Muscle of leg (tissue), 3 donors: ENCODE measurements at regions not wholly inside any gene's neighbourhood (a gene's known extent, or its start where the extent isn't known, plus 50 kb on each side); places are given as distances from the start of the nearest gene placed in this dataset.

Experiments
- DNase-seq: peaks from one replicate; pipeline ENCODE4 v3.0.0; 2013
- H3K27ac ChIP-seq: one replicate; pipeline ENCODE4 v1.5.1; 2013; ENCODE audit warnings: mild to moderate bottlenecking, low read length, control low read depth
- H3K27me3 ChIP-seq: one replicate; pipeline ENCODE4 v1.6.1; 2013; ENCODE audit warnings: low read length; ENCODE audit not compliant: control insufficient read depth, insufficient read depth
- H3K36me3 ChIP-seq: one replicate; pipeline ENCODE4 v1.6.1; 2013; ENCODE audit warnings: low read length; ENCODE audit not compliant: control insufficient read depth, insufficient read depth
- H3K4me1 ChIP-seq: one replicate; pipeline ENCODE4 v1.6.1; 2013; ENCODE audit warnings: low read length; ENCODE audit not compliant: control insufficient read depth, insufficient read depth
- H3K4me3 ChIP-seq: one replicate; pipeline ENCODE4 v1.5.1; 2013; ENCODE audit warnings: low read length, control low read depth
- H3K9me3 ChIP-seq: replicated peaks from 2 replicates; pipeline ENCODE4 v1.6.1; 2013; ENCODE audit warnings: low read depth, low read length; ENCODE audit not compliant: control insufficient read depth
- WGBS: methylation state at CpG from one replicate; pipeline ENCODE4 v1.1.5; 2013; ENCODE audit warnings: missing lambda C conversion rate; ENCODE audit not compliant: insufficient coverage; 5-methylcytosine and 5-hydroxymethylcytosine counted together

GRCh38 chr3:90044084-90044816 lies 936.8 kb downstream of the EPHA3 start:
- DNase-seq = peak; percentile 51
- H3K36me3 ChIP-seq = no peaks in the 10 kb centered on the region
- no peak overlapping the region for H3K4me3 ChIP-seq
- no CpG with 5 or more reads among the region's 1 CpG for WGBS
- H3K27ac ChIP-seq = no peak overlapping the region
- H3K4me1 ChIP-seq = no peaks in the 10 kb centered on the region
- no peaks in the 10 kb centered on the region for H3K27me3 ChIP-seq
- no peaks in the 10 kb centered on the region for H3K9me3 ChIP-seq

- no peaks in the 10 kb centered on the region for H3K9me3 ChIP-seq
- H3K36me3 ChIP-seq = no peaks in the 10 kb centered on the region
- 22% methylated on average over 1 of the region's 3 CpGs for WGBS
- H3K4me1 ChIP-seq = peaks cover 3% of the 10 kb centered on the region
- no peaks in the 10 kb centered on the region for H3K27me3 ChIP-seq
- H3K27ac ChIP-seq = peak overlapping the region; percentile 70
- no peak overlapping the region for H3K4me3 ChIP-seq
- peak; percentile 65 for DNase-seq
These were observed 945.1 kb downstream of the EPHA3 start for GRCh38 chr3:90052425-90052950.

GRCh38 chr3:90054311-90054710 lies 946.9 kb downstream of the EPHA3 start:
- DNase-seq = peak; percentile 84
- Histone ChIP-seq H3K27ac (peak overlapping the region; percentile 77), H3K9me3 (no peaks in the 10 kb centered on the region), H3K4me3 (no peak overlapping the region), H3K27me3 (no peaks in the 10 kb centered on the region), H3K4me1 (peaks cover 3% of the 10 kb centered on the region), H3K36me3 (no peaks in the 10 kb centered on the region)
- WGBS = no CpG with 5 or more reads among the region's 1 CpG

GRCh38 chr3:90055666-90056065 lies 948.2 kb downstream of the EPHA3 start:
- DNase-seq = peak; percentile 95
- WGBS = no CpG with 5 or more reads among the region's 2 CpGs
- H3K27ac ChIP-seq = peak overlapping the region; percentile 67

GRCh38 chr3:90056281-90057032 lies 949.0 kb downstream of the EPHA3 start:
- peak; percentile 88 for DNase-seq
- H3K27me3 ChIP-seq = no peaks in the 10 kb centered on the region
- no peaks in the 10 kb centered on the region for H3K9me3 ChIP-seq
- peak overlapping the region; percentile 67 for H3K27ac ChIP-seq
- H3K4me3 ChIP-seq = no peak overlapping the region
- WGBS = no CpG with 5 or more reads among the region's 2 CpGs
- H3K36me3 ChIP-seq = no peaks in the 10 kb centered on the region
- H3K4me1 ChIP-seq = peaks cover 3% of the 10 kb centered on the region

More at GRCh38 chr3:90055666-90056065, 948.2 kb downstream of the EPHA3 start:
- H3K4me3 ChIP-seq = no peak overlapping the region
- no peaks in the 10 kb centered on the region for H3K36me3 ChIP-seq
- H3K9me3 ChIP-seq = no peaks in the 10 kb centered on the region
- peaks cover 3% of the 10 kb centered on the region for H3K4me1 ChIP-seq
- H3K27me3 ChIP-seq = no peaks in the 10 kb centered on the region

GRCh38 chr3:90062016-90062415 lies 954.6 kb downstream of the EPHA3 start:
- Histone ChIP-seq H3K9me3 (no peaks in the 10 kb centered on the region), H3K4me3 (no peak overlapping the region), H3K27me3 (no peaks in the 10 kb centered on the region), H3K4me1 (no peaks in the 10 kb centered on the region), H3K27ac (no peak overlapping the region), H3K36me3 (no peaks in the 10 kb centered on the region)
- no peak for DNase-seq

- DNase-seq = peak; percentile 39
- H3K36me3 ChIP-seq = no peaks in the 10 kb centered on the region
- no peaks in the 10 kb centered on the region for H3K4me1 ChIP-seq
- WGBS = no CpG with 5 or more reads among the region's 2 CpGs
- H3K27ac ChIP-seq = no peak overlapping the region
- no peaks in the 10 kb centered on the region for H3K27me3 ChIP-seq
- no peaks in the 10 kb centered on the region for H3K9me3 ChIP-seq
- H3K4me3 ChIP-seq = no peak overlapping the region
These were observed 955.3 kb downstream of the EPHA3 start for GRCh38 chr3:90062631-90063200.

GRCh38 chr3:90068783-90069182 lies 961.4 kb downstream of the EPHA3 start:
- H3K4me1 ChIP-seq = no peaks in the 10 kb centered on the region
- H3K36me3 ChIP-seq = no peaks in the 10 kb centered on the region
- WGBS = no CpG with 5 or more reads among the region's 3 CpGs
- no peak for DNase-seq
- H3K27ac ChIP-seq = no peak overlapping the region
- no peaks in the 10 kb centered on the region for H3K27me3 ChIP-seq
- H3K9me3 ChIP-seq = no peaks in the 10 kb centered on the region
- H3K4me3 ChIP-seq = no peak overlapping the region

GRCh38 chr3:90069748-90070147 lies 962.3 kb downstream of the EPHA3 start:
- Histone ChIP-seq H3K4me1 (no peaks in the 10 kb centered on the region), H3K4me3 (no peak overlapping the region), H3K27me3 (no peaks in the 10 kb centered on the region), H3K9me3 (no peaks in the 10 kb centered on the region), H3K36me3 (no peaks in the 10 kb centered on the region), H3K27ac (no peak overlapping the region)
- WGBS = no CpG with 5 or more reads among the region's 1 CpG
- DNase-seq = no peak

- H3K4me1 ChIP-seq = no peaks in the 10 kb centered on the region
- no peak overlapping the region for H3K4me3 ChIP-seq
- no peaks in the 10 kb centered on the region for H3K36me3 ChIP-seq
- DNase-seq = peak; percentile 39
- no peaks in the 10 kb centered on the region for H3K9me3 ChIP-seq
- H3K27ac ChIP-seq = no peak overlapping the region
- H3K27me3 ChIP-seq = no peaks in the 10 kb centered on the region
These were observed 968.7 kb downstream of the EPHA3 start for GRCh38 chr3:90076136-90076535.
